ENCODE measurements at regions not wholly inside any gene's neighbourhood (a gene's known extent, or its start where the extent isn't known, plus 50 kb on each side); places are given as distances from the start of the nearest gene placed in this dataset.
"Not testable (repeated sequence)": the region's sequence is repeated elsewhere in the genome, so short reads cannot be mapped to it uniquely, and the experiment has no call there.

- DNase-seq, result no peak
Measured at GRCh38 chr6:14546036-14546435, 428.5 kb downstream of the CD83 start.

DNA sequence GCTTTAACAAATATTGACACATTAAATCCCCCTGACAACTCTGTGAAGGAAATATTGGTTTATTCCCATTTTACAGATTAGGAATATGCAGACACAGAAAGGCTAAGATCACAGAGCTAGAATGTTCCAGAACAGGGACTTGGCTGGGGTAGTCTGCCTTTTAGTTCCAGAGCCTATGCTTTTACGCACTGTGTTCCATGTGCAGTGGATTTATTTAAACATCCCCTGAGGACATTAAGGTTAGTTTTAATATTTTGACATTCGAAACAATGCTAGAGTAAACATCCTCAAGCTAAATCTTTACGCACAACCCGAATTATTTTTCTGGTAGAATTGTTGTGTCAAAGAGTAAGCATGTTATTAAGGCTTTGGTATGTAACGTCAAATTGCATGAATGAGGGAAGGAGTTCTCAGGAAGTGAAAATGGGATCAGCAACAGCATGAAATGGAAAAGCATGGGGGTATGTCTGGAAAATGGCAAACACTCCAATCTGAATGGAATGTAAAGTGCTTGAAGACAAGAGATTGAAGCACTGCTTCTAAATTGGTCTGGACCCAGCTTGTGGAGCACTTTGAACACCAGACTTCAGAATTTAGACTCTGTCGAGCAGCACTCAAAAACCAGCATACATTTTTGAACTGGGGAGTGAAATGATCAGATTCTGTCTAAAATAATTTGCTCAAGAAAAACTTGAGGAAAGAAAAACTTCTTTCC lies 429.9 kb downstream of the CD83 start:
- no peak for DNase-seq

- DNase-seq, result no peak
Measured at GRCh38 chr6:14549304-14549770, 431.8 kb downstream of the CD83 start.

DNA sequence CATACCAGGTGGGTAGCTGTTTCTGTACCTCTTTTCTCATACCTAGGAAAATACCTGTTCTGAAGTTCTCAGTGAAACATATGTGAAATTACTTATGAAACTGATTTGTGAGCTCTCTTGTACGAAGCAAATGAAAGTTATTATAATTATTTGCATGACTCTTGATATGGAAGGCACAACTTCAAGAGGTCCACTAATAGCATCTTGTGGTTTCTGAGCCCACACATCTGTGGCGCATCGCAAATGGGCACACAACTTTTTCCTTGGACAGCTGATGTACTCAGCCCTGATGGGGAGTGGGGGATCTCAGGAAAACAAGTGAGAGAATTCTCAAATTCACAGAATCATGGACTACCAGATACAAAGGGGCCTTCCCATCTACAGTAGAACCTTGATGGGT lies 432.3 kb downstream of the CD83 start:
- DNase-seq, result no peak

GRCh38 chr6:14550410-14550809 lies 432.8 kb downstream of the CD83 start:
- no peak for DNase-seq

- DNase-seq, result no peak
Measured at GRCh38 chr6:14550822-14551221, 433.2 kb downstream of the CD83 start.

- not testable (repeated sequence) for DNase-seq
Measured at GRCh38 chr6:14551601-14552000, 434.0 kb downstream of the CD83 start.

GRCh38 chr6:14552891-14553290 lies 435.3 kb downstream of the CD83 start:
- no peak for DNase-seq

GRCh38 chr6:14553515-14553914 lies 435.9 kb downstream of the CD83 start:
- no peak for DNase-seq

DNA sequence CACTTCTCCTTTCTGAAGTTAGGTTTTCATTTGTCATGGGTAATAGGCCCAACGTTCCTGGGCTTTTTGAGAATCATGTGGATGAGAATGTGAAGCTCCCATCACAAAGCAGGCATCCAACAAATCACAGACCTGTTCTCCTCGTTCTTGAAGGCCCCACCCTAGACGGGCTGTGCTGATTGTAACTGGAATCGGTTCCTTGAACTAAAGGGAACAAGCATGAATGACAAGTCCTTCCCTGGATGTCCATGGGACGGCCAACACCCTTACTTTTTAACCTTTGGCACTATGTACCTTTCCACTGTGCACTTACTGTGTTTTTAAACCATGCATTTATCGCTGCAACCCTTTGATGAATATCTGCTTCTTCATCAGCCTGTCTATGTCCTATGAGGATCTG lies 438.2 kb downstream of the CD83 start:
- DNase-seq, result no peak

DNA sequence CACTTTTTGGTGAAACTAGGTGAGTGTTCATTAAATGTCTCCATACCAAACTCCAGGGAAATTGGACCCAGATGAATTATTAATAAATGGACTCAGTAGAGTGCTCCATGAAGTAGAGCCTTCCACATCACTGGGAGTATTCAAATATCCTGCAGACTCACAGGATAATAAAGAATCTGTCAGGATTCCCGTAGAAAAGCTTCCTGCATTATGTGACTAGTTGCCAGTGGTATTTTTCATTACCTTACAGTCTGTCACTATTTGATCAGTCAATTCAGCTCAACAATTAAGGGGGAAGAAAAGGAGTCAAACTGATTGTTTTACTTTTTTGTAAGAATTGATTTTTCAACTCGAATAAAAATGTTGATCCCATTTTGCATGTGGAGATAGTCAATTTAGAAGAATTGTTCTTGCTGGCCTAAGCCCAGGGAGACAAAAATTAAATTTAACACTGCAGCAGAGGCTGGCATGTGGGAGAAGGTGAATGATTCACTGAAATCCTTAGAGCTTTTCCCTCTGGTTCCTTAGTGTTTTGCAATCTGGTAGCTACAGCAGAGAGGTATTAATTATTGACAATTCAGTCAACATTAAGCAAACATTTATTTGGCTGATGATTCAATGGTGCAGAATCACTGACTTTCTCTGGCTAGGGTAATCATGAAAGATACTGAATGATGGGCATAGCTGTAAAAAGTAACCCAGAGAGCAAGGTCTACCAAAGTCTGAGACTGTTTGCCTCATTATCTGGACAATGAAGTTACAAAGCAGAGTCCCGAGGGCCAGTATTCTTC lies 442.4 kb downstream of the CD83 start:
- no peak for DNase-seq

GRCh38 chr6:14561563-14561962 lies 444.0 kb downstream of the CD83 start:
- not testable (repeated sequence) for DNase-seq

DNA sequence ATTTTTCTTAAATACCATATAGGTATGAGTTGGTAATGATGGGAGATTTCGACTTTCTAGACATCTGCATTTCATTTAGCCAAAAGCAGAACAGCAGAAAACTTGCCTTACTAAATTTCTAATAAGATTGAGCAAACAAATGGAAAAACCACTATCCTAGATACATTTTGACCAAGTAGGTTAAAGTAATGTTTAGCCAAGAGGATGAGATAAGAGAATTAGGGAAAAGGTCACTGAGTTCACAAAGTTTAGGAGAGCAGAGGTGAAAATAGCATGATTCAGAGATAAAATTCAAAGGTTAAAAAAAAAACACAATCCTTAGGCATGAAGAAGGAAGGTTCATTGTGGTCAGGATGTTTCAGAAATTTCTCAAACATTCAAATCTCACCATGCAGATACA lies 450.3 kb downstream of the CD83 start:
- DNase-seq, result no peak

DNA sequence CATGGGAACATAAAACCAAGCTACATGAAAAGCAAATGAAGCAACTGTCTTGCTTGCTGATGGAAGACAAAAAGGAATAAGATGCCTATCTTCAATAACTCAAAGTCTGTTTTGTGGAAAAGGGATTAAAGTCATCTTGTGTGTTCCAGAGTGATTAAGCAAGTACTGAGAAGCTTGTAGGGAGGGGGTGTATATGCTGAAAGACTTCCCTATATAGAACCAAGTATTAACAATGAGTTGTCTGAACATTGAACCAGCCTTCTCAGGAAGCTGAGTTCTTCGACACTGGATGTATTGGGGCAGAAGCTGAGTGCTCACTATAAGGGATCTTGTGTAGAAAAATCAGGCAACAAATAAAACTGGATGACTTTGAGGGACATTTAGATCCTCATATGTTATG lies 451.8 kb downstream of the CD83 start:
- no peak for DNase-seq

GRCh38 chr6:14569874-14570273 lies 452.3 kb downstream of the CD83 start:
- not testable (repeated sequence) for DNase-seq

DNA sequence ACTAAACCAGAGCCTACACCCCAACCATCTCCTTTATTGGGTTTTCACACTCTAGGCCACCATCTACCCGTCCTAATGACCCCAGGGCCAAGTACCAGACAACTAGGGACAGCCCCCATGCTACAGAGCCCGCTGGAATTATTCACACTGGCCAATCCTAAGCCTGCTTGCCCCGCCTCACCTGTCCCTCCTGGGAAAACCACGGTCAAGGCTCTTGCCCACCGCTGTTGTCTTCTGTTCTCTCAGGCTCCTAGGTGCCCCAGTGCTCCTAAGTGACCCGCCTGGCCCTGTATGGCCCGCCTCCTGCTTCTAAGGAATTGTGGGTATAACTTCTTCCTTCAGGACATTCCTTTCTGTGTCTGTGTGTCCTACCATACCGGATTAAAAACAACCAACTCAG lies 453.4 kb downstream of the CD83 start:
- no peak for DNase-seq

DNA sequence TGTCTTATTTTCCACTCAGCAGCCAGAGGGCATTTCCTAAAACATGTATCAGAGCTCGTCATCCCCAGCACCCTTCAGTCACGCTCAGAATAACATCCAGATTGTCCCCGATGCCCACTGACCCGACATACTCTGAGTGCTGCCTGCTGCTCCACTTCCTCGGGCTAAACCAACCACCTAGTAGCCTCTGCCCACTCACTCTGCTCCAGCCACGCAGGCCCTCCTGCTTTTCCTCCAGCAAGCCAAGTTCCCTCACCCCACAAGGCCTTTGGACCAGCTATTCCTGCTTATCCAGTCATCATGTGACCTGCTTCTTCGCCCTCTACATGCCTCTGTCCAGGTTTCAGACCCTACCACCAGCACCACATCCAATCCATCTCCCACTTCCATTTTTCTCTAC lies 454.2 kb downstream of the CD83 start:
- DNase-seq, result no peak

GRCh38 chr6:14573267-14573666 lies 455.7 kb downstream of the CD83 start:
- no peak for DNase-seq

GRCh38 chr6:14573703-14574290 lies 456.2 kb downstream of the CD83 start:
- DNase-seq, result no peak

GRCh38 chr6:14575961-14576360 lies 458.4 kb downstream of the CD83 start:
- no peak for DNase-seq

DNA sequence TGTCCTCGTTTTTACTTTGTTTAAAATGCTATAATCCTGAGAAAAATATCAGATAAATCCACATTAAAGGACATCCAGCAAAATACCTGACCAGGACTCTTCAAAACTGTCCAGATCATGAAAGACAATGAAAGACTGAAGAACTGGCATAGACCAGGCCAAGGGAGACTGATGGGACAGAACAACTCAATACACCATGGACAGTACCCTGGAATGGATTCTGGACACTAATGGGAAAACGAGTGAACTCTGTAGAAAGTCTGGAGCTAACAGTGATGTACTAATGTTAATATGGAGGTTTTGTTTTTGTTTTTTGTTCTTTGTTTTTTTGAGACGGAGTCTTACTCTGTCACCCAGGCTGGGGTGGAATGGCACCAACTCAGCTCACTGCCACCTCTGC lies 461.4 kb downstream of the CD83 start:
- no peak for DNase-seq

DNA sequence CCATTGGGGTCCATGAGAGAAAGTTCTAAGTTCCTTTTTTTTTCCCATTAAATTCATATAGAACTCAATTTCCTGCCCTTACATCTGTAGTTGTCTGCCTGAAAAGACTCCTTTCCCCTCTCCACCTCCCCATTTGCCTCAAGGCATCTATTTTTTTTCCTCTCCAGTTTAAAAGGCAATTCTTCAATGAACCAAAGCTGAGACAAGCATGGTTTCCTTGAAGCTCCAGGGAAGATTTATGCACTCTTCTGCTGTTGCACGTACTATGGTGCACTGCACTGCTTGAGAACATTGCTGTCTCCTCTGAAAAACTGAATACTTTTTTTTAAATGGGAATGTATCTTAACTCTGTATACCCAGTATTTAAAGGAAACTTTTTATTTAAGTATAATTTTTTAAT lies 465.2 kb downstream of the CD83 start:
- no peak for DNase-seq

DNA sequence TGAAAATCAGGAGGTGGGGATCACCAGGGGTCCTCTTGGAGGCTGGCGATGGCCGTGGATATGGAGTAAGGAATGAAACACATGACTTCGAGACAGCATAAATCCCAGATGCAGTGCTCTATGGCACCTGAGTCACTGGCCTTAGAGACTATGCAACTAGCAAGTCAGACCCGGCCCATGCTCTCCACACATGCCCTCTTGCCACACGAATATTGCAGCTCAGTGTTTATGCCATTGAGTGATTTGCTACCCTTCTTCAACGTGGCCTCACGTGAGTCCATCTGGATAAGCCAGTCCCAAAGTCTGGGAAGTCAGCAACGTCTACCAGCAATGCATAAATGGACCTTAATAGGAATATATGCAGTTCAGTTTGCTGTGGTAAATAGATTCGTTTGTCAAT lies 466.3 kb downstream of the CD83 start:
- DNase-seq, result no peak

DNA sequence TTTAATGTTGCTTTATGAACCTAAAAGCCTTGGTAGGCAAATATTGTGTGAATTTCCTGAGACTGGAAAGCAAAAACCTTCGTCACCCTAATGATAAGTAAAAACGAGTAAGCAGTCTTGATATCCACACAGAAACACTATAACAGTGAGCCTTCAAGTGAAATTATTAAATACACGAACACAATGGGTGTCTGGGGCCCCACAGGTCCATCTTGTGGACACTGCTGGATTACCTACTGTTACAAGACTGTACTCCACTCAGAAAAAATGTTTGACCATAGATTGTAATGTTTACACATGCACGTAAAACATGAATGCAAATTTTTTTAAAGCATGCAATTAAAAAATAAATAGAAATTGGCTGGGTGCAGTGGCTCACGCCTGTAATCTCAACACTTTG lies 466.9 kb downstream of the CD83 start:
- no peak for DNase-seq
